ENCODE measurements at regions not wholly inside any gene's neighbourhood (a gene's known extent, or its start where the extent isn't known, plus 50 kb on each side); places are given as distances from the start of the nearest gene placed in this dataset.

DNA sequence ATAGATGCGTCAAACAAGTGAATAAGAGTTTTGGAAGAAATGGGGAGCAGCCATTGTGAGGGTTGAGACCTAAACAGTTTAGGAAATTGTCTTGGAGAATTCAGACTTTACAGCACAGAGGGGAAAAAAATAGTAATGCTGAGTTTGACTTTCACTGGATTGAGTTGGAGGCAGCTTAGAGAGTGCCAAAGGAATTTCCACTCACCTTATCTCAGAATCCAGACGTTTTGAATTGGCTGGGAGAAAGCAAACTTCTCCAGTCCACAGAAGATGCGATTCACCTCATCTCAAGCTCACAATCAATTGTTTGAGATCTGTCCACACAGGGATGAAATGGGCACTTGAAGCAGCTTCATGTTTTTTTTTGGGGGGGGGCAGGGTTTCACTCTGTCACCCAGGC, 663.5 kb upstream of the SALL1 start:
- WGBS, 2 experiments, result 85 to 94% methylated on average over 3 of the region's 3 CpGs
- no peaks in the 10 kb centered on the region for H3K27me3 ChIP-seq (ENCODE audit: control insufficient read depth, insufficient read depth, low read length, poor library complexity, severe bottlenecking)

DNA sequence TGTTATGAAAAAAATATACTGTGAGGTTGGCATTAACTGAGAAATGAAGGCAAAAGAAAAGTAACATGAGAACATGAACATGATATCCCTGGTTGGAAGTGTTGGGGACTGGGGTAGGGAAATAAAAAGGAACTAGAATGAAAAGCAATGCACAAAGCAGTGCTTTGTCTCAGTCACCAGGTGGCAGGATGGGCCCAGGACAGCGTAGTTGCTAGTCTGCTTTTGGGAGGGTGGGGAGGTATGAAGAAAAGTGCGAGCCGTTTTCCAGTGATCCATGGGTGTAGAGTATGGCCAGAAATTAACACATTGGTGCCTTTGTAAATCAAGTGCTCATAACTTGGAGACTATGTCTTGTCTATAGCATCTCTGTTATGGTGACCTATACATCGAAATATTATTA, 662.5 kb upstream of the SALL1 start:
- 86% methylated on average over 4 of the region's 4 CpGs for WGBS, 2 experiments
- Histone ChIP-seq H3K9me3 (ENCODE audit: control insufficient read depth, low read length) (no peaks in the 10 kb centered on the region), H3K36me3 (ENCODE audit: control insufficient read depth, insufficient read depth, low read length) (no peaks in the 10 kb centered on the region), H3K27me3 (ENCODE audit: control insufficient read depth, insufficient read depth, low read length, poor library complexity, severe bottlenecking) (no peaks in the 10 kb centered on the region), H3K4me1 (ENCODE audit: control insufficient read depth, insufficient read depth, low read length) (no peaks in the 10 kb centered on the region), H3K4me3 (ENCODE audit: insufficient read depth, low read depth, low read length) (no peak overlapping the region), H3K27ac (ENCODE audit: insufficient read depth, low read depth, low read length, poor library complexity, severe bottlenecking) (no peak overlapping the region)

More for the DNA sequence above, 663.5 kb upstream of the SALL1 start:
- no peaks in the 10 kb centered on the region for H3K36me3 ChIP-seq (ENCODE audit: control insufficient read depth, insufficient read depth, low read length)
- H3K4me1 ChIP-seq (ENCODE audit: control insufficient read depth, insufficient read depth, low read length), result no peaks in the 10 kb centered on the region
- no peak overlapping the region for H3K4me3 ChIP-seq (ENCODE audit: insufficient read depth, low read depth, low read length)
- no peak overlapping the region for H3K27ac ChIP-seq (ENCODE audit: insufficient read depth, low read depth, low read length, poor library complexity, severe bottlenecking)
- H3K9me3 ChIP-seq (ENCODE audit: control insufficient read depth, low read length), result no peaks in the 10 kb centered on the region

DNA sequence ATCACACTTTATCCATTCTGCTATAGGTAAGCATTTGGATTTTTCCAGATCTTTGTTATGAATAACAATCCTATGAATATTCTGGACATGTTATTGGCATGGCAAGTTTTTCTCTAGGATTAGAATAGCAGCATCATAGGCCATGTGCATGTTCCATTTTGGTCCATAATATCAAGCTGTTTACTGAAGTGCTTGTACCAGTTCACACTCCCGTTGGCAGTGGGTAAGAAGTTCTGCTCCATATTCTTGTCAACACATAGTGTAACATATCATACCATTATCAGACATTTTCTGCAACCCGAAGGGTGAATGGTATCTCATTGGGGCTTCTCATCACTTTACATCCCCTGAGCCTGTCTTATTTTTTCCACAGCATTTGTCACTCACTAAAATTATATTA, 661.9 kb upstream of the SALL1 start:
- Histone ChIP-seq H3K4me1 (ENCODE audit: control insufficient read depth, insufficient read depth, low read length) (no peaks in the 10 kb centered on the region), H3K4me3 (ENCODE audit: insufficient read depth, low read depth, low read length) (no peak overlapping the region), H3K27me3 (ENCODE audit: control insufficient read depth, insufficient read depth, low read length, poor library complexity, severe bottlenecking) (no peaks in the 10 kb centered on the region), H3K36me3 (ENCODE audit: control insufficient read depth, insufficient read depth, low read length) (no peaks in the 10 kb centered on the region), H3K9me3 (ENCODE audit: control insufficient read depth, low read length) (no peaks in the 10 kb centered on the region), H3K27ac (ENCODE audit: insufficient read depth, low read depth, low read length, poor library complexity, severe bottlenecking) (no peak overlapping the region)
- 86 to 89% methylated on average over 2 of the region's 2 CpGs for WGBS, 2 experiments

DNA sequence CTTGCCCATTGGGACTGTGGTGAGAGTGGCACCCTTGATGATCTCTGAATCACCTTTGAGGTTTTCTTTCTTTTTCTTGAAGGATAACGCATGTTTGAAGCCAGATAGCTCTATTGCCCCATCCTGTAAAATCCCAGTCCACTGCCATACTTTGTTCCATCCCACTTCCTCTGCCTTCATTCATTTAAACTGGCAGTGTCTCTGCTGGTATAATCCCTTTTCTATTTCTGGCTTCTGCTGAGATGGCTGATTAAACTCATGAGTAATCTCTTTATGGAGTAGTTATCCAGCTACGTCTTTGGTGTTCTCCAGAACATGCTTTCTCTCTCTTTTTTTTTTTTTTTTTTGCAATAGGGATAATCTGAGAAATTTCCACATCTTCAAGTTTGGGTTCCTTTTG, 656.5 kb upstream of the SALL1 start:
- no peaks in the 10 kb centered on the region for H3K27me3 ChIP-seq (ENCODE audit: control insufficient read depth, insufficient read depth, low read length, poor library complexity, severe bottlenecking)

DNA sequence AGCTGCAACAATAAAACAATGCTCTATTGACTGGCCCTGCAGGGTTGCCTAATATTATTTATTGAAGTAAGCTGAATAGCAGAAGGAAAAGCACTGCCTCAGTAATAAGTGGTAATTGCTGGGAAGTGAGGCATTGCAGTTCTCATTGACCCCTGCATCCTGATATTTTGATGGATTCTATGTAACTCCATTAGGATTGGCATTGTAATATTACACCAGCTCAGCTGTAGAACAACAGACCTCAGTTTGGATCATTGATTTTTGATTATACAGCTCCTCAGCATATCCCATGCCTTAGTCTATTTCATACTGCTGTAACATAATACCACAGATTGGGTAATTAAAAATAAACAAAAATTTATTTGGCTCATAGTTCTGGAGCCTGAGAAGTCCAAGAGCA, 650.6 kb upstream of the SALL1 start:
- Histone ChIP-seq H3K4me3 (ENCODE audit: insufficient read depth, low read depth, low read length) (no peak overlapping the region), H3K36me3 (ENCODE audit: control insufficient read depth, insufficient read depth, low read length) (no peaks in the 10 kb centered on the region), H3K4me1 (ENCODE audit: control insufficient read depth, insufficient read depth, low read length) (no peaks in the 10 kb centered on the region), H3K27ac (ENCODE audit: insufficient read depth, low read depth, low read length, poor library complexity, severe bottlenecking) (no peak overlapping the region), H3K27me3 (ENCODE audit: control insufficient read depth, insufficient read depth, low read length, poor library complexity, severe bottlenecking) (no peaks in the 10 kb centered on the region), H3K9me3 (ENCODE audit: control insufficient read depth, low read length) (no peaks in the 10 kb centered on the region)

More for the DNA sequence above, 656.5 kb upstream of the SALL1 start:
- H3K36me3 ChIP-seq (ENCODE audit: control insufficient read depth, insufficient read depth, low read length), result no peaks in the 10 kb centered on the region
- no peaks in the 10 kb centered on the region for H3K9me3 ChIP-seq (ENCODE audit: control insufficient read depth, low read length)
- 96 to 100% methylated on average over 1 to 2 of the region's 2 CpGs for WGBS, 2 experiments
- no peak overlapping the region for H3K27ac ChIP-seq (ENCODE audit: insufficient read depth, low read depth, low read length, poor library complexity, severe bottlenecking)
- H3K4me1 ChIP-seq (ENCODE audit: control insufficient read depth, insufficient read depth, low read length), result no peaks in the 10 kb centered on the region
- no peak overlapping the region for H3K4me3 ChIP-seq (ENCODE audit: insufficient read depth, low read depth, low read length)

DNA sequence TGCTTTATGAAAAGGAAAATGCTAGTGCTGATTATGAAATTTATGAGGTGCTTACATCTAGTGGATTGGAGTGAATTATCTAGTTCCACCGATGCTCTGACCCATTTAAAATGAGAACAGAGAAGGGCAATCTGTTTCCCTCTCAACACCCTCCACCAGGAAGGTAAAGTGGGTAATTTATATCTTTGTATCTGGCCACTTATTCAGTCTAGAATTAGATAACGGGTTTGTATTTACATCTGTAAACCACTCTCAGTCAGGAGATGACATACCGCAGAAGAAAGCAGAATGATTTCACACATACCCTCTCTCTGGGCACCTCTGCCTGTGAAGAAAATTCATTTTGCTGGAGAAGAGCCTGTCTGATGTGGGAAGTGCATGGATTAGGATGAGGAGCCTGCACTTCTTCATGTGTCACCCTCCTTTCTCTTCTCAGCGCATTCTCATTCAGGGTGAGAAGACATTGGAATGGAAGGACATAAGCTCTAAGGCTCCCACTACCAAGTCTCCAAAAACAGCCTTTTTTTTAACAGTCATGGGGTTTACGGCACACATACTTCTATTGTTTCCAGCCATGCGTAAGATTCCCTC, 646.7 kb upstream of the SALL1 start:
- Histone ChIP-seq H3K36me3 (ENCODE audit: control insufficient read depth, insufficient read depth, low read length) (no peaks in the 10 kb centered on the region), H3K27me3 (ENCODE audit: control insufficient read depth, insufficient read depth, low read length, poor library complexity, severe bottlenecking) (no peaks in the 10 kb centered on the region), H3K9me3 (ENCODE audit: control insufficient read depth, low read length) (no peaks in the 10 kb centered on the region), H3K4me3 (ENCODE audit: insufficient read depth, low read depth, low read length) (no peak overlapping the region), H3K4me1 (ENCODE audit: control insufficient read depth, insufficient read depth, low read length) (no peaks in the 10 kb centered on the region), H3K27ac (ENCODE audit: insufficient read depth, low read depth, low read length, poor library complexity, severe bottlenecking) (no peak overlapping the region)
- WGBS, 2 experiments, result 91% methylated on average over 6 of the region's 6 CpGs

DNA sequence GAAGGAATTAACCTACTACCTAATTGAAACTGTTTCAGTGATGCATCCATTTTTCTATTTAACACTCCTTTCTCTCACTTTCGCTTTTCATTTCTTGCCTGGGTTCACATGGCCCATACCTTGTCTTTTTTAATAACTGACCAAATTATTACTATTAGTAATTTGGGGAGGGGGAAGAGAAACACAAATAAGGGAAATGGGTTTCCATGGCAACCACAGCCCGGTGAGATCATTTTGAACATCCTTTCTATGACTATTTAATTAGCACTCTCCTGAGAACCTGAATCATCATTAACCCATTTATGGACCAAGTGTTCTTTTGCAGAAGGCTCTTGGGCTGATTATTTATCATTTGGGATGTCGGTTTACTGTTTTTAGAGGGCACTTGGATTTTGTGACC, 628.2 kb upstream of the SALL1 start:
- H3K9me3 ChIP-seq (ENCODE audit: control insufficient read depth, low read length), result no peaks in the 10 kb centered on the region
- no peak overlapping the region for H3K4me3 ChIP-seq (ENCODE audit: insufficient read depth, low read depth, low read length)
- 91 to 96% methylated on average over 3 of the region's 3 CpGs for WGBS, 2 experiments
- H3K36me3 ChIP-seq (ENCODE audit: control insufficient read depth, insufficient read depth, low read length), result no peaks in the 10 kb centered on the region
- H3K4me1 ChIP-seq (ENCODE audit: control insufficient read depth, insufficient read depth, low read length), result no peaks in the 10 kb centered on the region
- H3K27ac ChIP-seq (ENCODE audit: insufficient read depth, low read depth, low read length, poor library complexity, severe bottlenecking), result no peak overlapping the region
- H3K27me3 ChIP-seq (ENCODE audit: control insufficient read depth, insufficient read depth, low read length, poor library complexity, severe bottlenecking), result no peaks in the 10 kb centered on the region

DNA sequence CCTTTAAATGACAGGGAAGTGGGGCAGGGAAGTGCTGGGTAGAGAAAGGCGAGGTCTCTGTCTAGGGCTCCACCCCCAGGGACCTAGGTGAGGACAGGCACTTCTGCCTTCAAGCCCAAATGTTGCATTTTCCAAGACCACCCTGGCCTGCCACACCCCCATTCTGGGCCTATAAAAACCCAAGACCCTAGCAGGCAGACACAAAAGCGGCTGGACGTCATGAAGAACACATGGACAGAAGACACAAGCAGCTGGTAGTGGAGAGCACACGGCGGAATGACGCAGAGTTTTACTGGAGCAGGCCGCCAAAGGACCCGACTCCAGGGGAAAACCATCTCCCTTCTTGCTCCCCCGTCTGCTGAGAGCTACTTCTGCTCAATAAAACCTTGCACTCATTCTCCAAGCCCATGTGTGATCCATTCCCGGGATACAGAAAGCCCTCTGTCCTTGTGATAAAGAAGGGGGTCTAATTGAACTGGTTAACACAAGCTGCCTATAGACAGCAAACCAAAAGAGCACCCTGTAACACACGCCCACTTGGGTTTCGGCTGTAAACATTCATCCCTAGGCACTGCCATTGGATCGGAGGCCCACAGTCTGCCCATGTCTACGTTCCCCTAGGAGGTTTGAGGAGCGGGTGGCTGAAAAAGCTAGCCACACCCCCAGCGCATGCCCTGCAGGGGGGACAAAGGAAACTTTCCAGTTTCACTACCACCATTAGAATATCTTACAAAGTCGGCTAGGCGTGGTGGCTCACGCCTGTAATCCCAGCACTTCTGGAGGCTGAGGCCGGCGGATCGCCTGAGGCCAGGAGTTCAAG, 622.2 kb upstream of the SALL1 start:
- 81 to 86% methylated on average over 22 of the region's 22 CpGs for WGBS, 2 experiments
- Histone ChIP-seq H3K4me1 (ENCODE audit: control insufficient read depth, insufficient read depth, low read length) (no peaks in the 10 kb centered on the region), H3K9me3 (ENCODE audit: control insufficient read depth, low read length) (no peaks in the 10 kb centered on the region), H3K36me3 (ENCODE audit: control insufficient read depth, insufficient read depth, low read length) (no peaks in the 10 kb centered on the region), H3K27me3 (ENCODE audit: control insufficient read depth, insufficient read depth, low read length, poor library complexity, severe bottlenecking) (no peaks in the 10 kb centered on the region), H3K27ac (ENCODE audit: insufficient read depth, low read depth, low read length, poor library complexity, severe bottlenecking) (no peak overlapping the region), H3K4me3 (ENCODE audit: insufficient read depth, low read depth, low read length) (no peak overlapping the region)

DNA sequence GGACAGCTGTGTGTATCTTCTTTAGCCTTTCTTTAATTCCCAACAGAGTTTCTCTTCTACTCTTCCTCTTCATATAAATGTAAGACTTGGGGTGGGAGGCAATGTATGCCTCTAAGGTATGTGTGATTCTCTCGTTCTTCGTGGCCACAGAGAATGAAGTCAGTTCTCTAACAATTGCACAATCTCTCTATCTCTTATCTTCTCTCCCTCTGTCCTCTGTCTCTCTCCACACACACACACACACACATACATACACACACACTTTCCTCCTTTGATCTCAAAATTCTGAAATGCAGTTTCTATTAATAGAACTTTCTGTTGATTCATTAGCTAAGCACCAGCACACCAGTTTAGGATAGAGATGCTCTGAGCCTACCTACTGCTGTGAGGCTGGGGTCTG, 615.7 kb upstream of the SALL1 start:
- Histone ChIP-seq H3K27me3 (ENCODE audit: control insufficient read depth, insufficient read depth, low read length, poor library complexity, severe bottlenecking) (no peaks in the 10 kb centered on the region), H3K4me1 (ENCODE audit: control insufficient read depth, insufficient read depth, low read length) (peaks cover 32% of the 10 kb centered on the region), H3K27ac (ENCODE audit: insufficient read depth, low read depth, low read length, poor library complexity, severe bottlenecking) (no peak overlapping the region), H3K36me3 (ENCODE audit: control insufficient read depth, insufficient read depth, low read length) (no peaks in the 10 kb centered on the region), H3K4me3 (ENCODE audit: insufficient read depth, low read depth, low read length) (no peak overlapping the region), H3K9me3 (ENCODE audit: control insufficient read depth, low read length) (no peaks in the 10 kb centered on the region)
- WGBS, 2 experiments, result 85 to 94% methylated on average over 2 of the region's 2 CpGs

DNA sequence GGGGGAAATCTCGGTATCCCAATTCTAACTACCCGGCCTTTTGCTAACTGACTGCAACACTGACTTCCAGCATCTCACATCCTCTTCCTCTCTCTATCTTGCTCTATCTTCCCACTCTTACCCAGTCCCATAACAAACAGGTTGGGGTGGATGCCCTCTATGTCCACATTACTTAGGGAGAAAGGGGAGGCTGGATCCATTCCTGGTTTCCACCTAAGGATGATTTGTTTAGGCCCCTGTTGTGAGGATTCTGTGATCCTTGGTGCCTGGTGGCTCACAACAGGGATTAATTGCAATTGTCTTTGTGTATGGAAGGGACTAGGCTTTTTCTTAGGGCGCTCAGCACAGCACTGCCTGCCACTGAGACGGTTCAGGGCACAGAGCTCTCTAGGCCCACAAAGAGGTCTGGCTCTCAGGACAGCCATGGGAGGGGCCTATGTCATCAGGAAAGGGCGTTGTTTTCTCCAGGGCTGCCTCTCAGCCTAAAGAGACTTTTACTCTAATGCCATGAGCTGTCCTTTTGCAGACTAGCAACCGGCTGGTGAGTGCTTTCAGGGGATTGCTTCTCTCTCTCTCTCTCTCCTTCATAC, 612.1 kb upstream of the SALL1 start:
- H3K4me3 ChIP-seq (ENCODE audit: insufficient read depth, low read depth, low read length), result no peak overlapping the region

More for the DNA sequence above, 612.1 kb upstream of the SALL1 start:
- Histone ChIP-seq H3K36me3 (ENCODE audit: control insufficient read depth, insufficient read depth, low read length) (no peaks in the 10 kb centered on the region), H3K9me3 (ENCODE audit: control insufficient read depth, low read length) (no peaks in the 10 kb centered on the region), H3K4me1 (ENCODE audit: control insufficient read depth, insufficient read depth, low read length) (peaks cover 32% of the 10 kb centered on the region), H3K27ac (ENCODE audit: insufficient read depth, low read depth, low read length, poor library complexity, severe bottlenecking) (peak overlapping the region; percentile 44), H3K27me3 (ENCODE audit: control insufficient read depth, insufficient read depth, low read length, poor library complexity, severe bottlenecking) (no peaks in the 10 kb centered on the region)
- 32 to 38% methylated on average over 5 to 6 of the region's 6 CpGs for WGBS, 2 experiments
